ENCODE measurements at regions not wholly inside any gene's neighbourhood (a gene's known extent, or its start where the extent isn't known, plus 50 kb on each side); places are given as distances from the start of the nearest gene placed in this dataset.

GRCh38 chr3:82079335-82079890 lies 318.0 kb upstream of the GBE1 start:
- ATAC-seq (ENCODE audit: low FRiP score in 2 of 2) (no peak), DNase-seq (no peak)
- Histone ChIP-seq H3K27me3 (no peaks in the 10 kb centered on the region), H3K4me1 (peaks cover 0 to 11% (median 0%) of the 10 kb centered on the region in 4 donors), H3K4me3 (no peak overlapping the region), H3K9me3 (no peaks in the 10 kb centered on the region), H3K27ac (no peak overlapping the region), H3K36me3 (no peaks in the 10 kb centered on the region)
- no peak for TF ChIP-seq POLR2A (IDR thresholded peaks at IDR 0.05)
- WGBS, 2 donors: 58 to 66% methylated on average over 5 of the region's 5 CpGs

DNA sequence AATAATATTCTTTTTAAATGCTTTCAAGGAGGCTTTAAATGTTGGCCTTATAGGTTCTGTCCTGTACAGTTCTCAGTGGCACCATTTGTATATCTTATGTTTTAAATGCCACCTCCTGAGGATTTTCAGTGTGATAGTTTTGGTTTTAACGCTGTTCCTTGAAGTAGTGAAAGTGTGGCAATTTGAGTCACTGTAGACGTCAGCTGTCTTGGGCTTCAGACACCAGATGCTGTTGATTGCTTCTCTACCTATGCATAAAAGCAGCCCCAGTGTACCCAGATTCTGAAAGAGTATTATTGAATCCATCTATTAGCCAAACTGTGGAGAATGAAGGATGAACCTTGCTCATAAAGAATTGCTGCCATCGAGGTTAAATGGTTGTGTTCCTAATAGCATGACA lies 316.8 kb upstream of the GBE1 start:
- no peak for DNase-seq
- H3K36me3 ChIP-seq: no peaks in the 10 kb centered on the region
- ATAC-seq (ENCODE audit: low FRiP score in 2 of 2): no peak
- 80 to 96% methylated on average over 3 of the region's 3 CpGs for WGBS, 2 donors
- no peaks in the 10 kb centered on the region for H3K27me3 ChIP-seq
- H3K4me3 ChIP-seq: no peak overlapping the region
- TF ChIP-seq POLR2AphosphoS5 (IDR thresholded peaks at IDR 0.05) (no peak), EP300 (IDR thresholded peaks at IDR 0.05) (no peak), POLR2A (IDR thresholded peaks at IDR 0.05) (no peak)
- TF ChIP-seq, protein P1, sequence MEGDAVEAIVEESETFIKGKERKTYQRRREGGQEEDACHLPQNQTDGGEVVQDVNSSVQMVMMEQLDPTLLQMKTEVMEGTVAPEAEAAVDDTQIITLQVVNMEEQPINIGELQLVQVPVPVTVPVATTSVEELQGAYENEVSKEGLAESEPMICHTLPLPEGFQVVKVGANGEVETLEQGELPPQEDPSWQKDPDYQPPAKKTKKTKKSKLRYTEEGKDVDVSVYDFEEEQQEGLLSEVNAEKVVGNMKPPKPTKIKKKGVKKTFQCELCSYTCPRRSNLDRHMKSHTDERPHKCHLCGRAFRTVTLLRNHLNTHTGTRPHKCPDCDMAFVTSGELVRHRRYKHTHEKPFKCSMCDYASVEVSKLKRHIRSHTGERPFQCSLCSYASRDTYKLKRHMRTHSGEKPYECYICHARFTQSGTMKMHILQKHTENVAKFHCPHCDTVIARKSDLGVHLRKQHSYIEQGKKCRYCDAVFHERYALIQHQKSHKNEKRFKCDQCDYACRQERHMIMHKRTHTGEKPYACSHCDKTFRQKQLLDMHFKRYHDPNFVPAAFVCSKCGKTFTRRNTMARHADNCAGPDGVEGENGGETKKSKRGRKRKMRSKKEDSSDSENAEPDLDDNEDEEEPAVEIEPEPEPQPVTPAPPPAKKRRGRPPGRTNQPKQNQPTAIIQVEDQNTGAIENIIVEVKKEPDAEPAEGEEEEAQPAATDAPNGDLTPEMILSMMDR (IDR thresholded peaks at IDR 0.05): no peak
- peaks cover 0 to 5% (median 0%) of the 10 kb centered on the region in 4 donors for H3K4me1 ChIP-seq
- no peaks in the 10 kb centered on the region for H3K9me3 ChIP-seq
- no peak overlapping the region for H3K27ac ChIP-seq

- DNase-seq: no peak
Measured at GRCh38 chr3:82067420-82067819, 306.0 kb upstream of the GBE1 start.

GRCh38 chr3:82058809-82059208 lies 297.4 kb upstream of the GBE1 start:
- TF ChIP-seq EP300 (IDR thresholded peaks at IDR 0.05) (no peak), POLR2AphosphoS5 (IDR thresholded peaks at IDR 0.05) (no peak), POLR2A (IDR thresholded peaks at IDR 0.05) (no peak)
- TF ChIP-seq, protein P1 (IDR thresholded peaks at IDR 0.05): no peak
- H3K27me3 ChIP-seq: no peaks in the 10 kb centered on the region
- H3K36me3 ChIP-seq: no peaks in the 10 kb centered on the region
- H3K4me1 ChIP-seq: no peaks in the 10 kb centered on the region
- WGBS, 2 donors: 91 to 93% methylated on average over 8 of the region's 8 CpGs
- H3K9me3 ChIP-seq: no peaks in the 10 kb centered on the region
- no peak for DNase-seq
- no peak overlapping the region for H3K27ac ChIP-seq
- ATAC-seq (ENCODE audit: low FRiP score in 2 of 2): no peak
- no peak overlapping the region for H3K4me3 ChIP-seq

More at GRCh38 chr3:82067420-82067819, 306.0 kb upstream of the GBE1 start:
- no peak overlapping the region for H3K4me3 ChIP-seq
- no peaks in the 10 kb centered on the region for H3K4me1 ChIP-seq
- H3K27ac ChIP-seq: no peak overlapping the region
- H3K27me3 ChIP-seq: no peaks in the 10 kb centered on the region
- H3K9me3 ChIP-seq: no peaks in the 10 kb centered on the region
- 74 to 81% methylated on average over 7 of the region's 7 CpGs for WGBS, 2 donors
- no peak for TF ChIP-seq POLR2A (IDR thresholded peaks at IDR 0.05)
- TF ChIP-seq, protein P1 (IDR thresholded peaks at IDR 0.05): no peak
- H3K36me3 ChIP-seq: no peaks in the 10 kb centered on the region
- ATAC-seq (ENCODE audit: low FRiP score in 2 of 2): no peak

- 67 to 68% methylated on average over 3 of the region's 3 CpGs for whole genome bisulfite sequencing, 2 donors
- no peak overlapping the region for H3K27ac ChIP-seq
- TF ChIP-seq POLR2A (IDR thresholded peaks at IDR 0.05) (no peak), EP300 (IDR thresholded peaks at IDR 0.05) (no peak), POLR2AphosphoS5 (IDR thresholded peaks at IDR 0.05) (no peak)
- TF ChIP-seq, protein P1 (IDR thresholded peaks at IDR 0.05): no peak
- no peak for DNase-seq
- no peaks in the 10 kb centered on the region for H3K9me3 ChIP-seq
- no peaks in the 10 kb centered on the region for H3K4me1 ChIP-seq
- ATAC-seq (ENCODE audit: low FRiP score in 2 of 2): no peak
- H3K27me3 ChIP-seq: no peaks in the 10 kb centered on the region
- H3K4me3 ChIP-seq: no peak overlapping the region
- no peaks in the 10 kb centered on the region for H3K36me3 ChIP-seq
Measured at GRCh38 chr3:82055792-82056191, 294.3 kb upstream of the GBE1 start.

All from upper lobe of left lung (tissue), 6 donors.